ENCODE measurements at regions not wholly inside any gene's neighbourhood (a gene's known extent, or its start where the extent isn't known, plus 50 kb on each side); places are given as distances from the start of the nearest gene placed in this dataset.

DNA sequence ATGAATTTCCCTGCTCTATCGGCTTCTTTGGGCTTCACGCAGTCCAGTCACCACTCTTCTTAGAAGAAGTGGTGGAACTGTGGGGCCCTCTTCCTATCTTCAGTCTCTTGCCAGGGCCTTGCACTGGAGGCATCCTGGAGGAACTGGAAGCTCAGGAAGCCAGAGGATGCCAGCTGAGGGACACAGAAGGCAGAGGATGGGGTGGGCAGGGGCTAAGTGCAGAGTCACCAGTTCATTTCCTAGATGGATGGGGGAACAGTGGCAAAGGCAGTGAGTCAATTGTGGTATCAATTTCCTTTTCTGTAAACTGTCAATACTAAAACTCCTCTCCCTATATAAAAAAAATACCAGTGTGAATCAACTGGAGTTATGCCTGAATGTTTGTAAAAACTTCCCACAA lies 419.7 kb downstream of the KLF12 start:
- TF ChIP-seq, protein P1, sequence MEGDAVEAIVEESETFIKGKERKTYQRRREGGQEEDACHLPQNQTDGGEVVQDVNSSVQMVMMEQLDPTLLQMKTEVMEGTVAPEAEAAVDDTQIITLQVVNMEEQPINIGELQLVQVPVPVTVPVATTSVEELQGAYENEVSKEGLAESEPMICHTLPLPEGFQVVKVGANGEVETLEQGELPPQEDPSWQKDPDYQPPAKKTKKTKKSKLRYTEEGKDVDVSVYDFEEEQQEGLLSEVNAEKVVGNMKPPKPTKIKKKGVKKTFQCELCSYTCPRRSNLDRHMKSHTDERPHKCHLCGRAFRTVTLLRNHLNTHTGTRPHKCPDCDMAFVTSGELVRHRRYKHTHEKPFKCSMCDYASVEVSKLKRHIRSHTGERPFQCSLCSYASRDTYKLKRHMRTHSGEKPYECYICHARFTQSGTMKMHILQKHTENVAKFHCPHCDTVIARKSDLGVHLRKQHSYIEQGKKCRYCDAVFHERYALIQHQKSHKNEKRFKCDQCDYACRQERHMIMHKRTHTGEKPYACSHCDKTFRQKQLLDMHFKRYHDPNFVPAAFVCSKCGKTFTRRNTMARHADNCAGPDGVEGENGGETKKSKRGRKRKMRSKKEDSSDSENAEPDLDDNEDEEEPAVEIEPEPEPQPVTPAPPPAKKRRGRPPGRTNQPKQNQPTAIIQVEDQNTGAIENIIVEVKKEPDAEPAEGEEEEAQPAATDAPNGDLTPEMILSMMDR (conservative IDR thresholded peaks at IDR 0.05; ENCODE audit: low read depth, low read length): no peak
- no peak for TF ChIP-seq EZH2 (IDR thresholded peaks at IDR 0.05; ENCODE audit: low read length, unreplicated experiment)

Data from PC-3 (cell line).